ENCODE measurements at regions not wholly inside any gene's neighbourhood (a gene's known extent, or its start where the extent isn't known, plus 50 kb on each side); places are given as distances from the start of the nearest gene placed in this dataset.

- H3K36me3 ChIP-seq: no peaks in the 10 kb centered on the region
- DNase-seq (no peak), ATAC-seq (no peak)
- intact Hi-C loops (cut with DNase I): no loop called here
- H3K4me1 ChIP-seq: no peaks in the 10 kb centered on the region
- no peaks in the 10 kb centered on the region for H3K27me3 ChIP-seq
- H3K27ac ChIP-seq: no peak overlapping the region
- H3K4me3 ChIP-seq: no peak overlapping the region
- no peaks in the 10 kb centered on the region for H3K9me3 ChIP-seq
- TF ChIP-seq CTCF (IDR thresholded peaks at IDR 0.05): no peak
These were observed 713.9 kb upstream of the CDH2 start for GRCh38 chr18:28890791-28891190.

GRCh38 chr18:28884304-28884703, 707.4 kb upstream of the CDH2 start:
- ATAC-seq: no peak
- no peaks in the 10 kb centered on the region for H3K27me3 ChIP-seq
- no peak for TF ChIP-seq CTCF (IDR thresholded peaks at IDR 0.05)
- no peaks in the 10 kb centered on the region for H3K4me1 ChIP-seq
- intact Hi-C loops (cut with DNase I): no loop called here
- H3K36me3 ChIP-seq: no peaks in the 10 kb centered on the region
- DNase-seq: no peak
- H3K27ac ChIP-seq: no peak overlapping the region
- H3K9me3 ChIP-seq: no peaks in the 10 kb centered on the region
- H3K4me3 ChIP-seq: no peak overlapping the region

GRCh38 chr18:28880856-28881255, 703.9 kb upstream of the CDH2 start:
- Histone ChIP-seq H3K27ac (no peak overlapping the region), H3K4me1 (no peaks in the 10 kb centered on the region), H3K36me3 (no peaks in the 10 kb centered on the region), H3K27me3 (no peaks in the 10 kb centered on the region), H3K4me3 (no peak overlapping the region), H3K9me3 (no peaks in the 10 kb centered on the region)
- TF ChIP-seq CTCF (IDR thresholded peaks at IDR 0.05): no peak
- intact Hi-C loops (cut with DNase I): no loop called here
- no peak for DNase-seq
- ATAC-seq: no peak

GRCh38 chr18:28875059-28875458, 698.1 kb upstream of the CDH2 start:
- intact Hi-C loops (cut with DNase I): no loop called here
- H3K4me1 ChIP-seq: no peaks in the 10 kb centered on the region
- no peak for ATAC-seq
- no peak for DNase-seq
- H3K36me3 ChIP-seq: no peaks in the 10 kb centered on the region
- TF ChIP-seq CTCF (IDR thresholded peaks at IDR 0.05): no peak
- H3K9me3 ChIP-seq: no peaks in the 10 kb centered on the region
- no peak overlapping the region for H3K27ac ChIP-seq
- H3K4me3 ChIP-seq: no peak overlapping the region
- H3K27me3 ChIP-seq: no peaks in the 10 kb centered on the region

GRCh38 chr18:28863396-28863795, 686.5 kb upstream of the CDH2 start:
- Histone ChIP-seq H3K4me1 (no peaks in the 10 kb centered on the region), H3K4me3 (no peak overlapping the region), H3K36me3 (no peaks in the 10 kb centered on the region), H3K27me3 (no peaks in the 10 kb centered on the region), H3K9me3 (no peaks in the 10 kb centered on the region), H3K27ac (no peak overlapping the region)
- TF ChIP-seq CTCF (IDR thresholded peaks at IDR 0.05): no peak
- ATAC-seq (no peak), DNase-seq (no peak)
- intact Hi-C loops (cut with DNase I): no loop called here

- H3K27me3 ChIP-seq: no peaks in the 10 kb centered on the region
- ATAC-seq: no peak
- H3K4me1 ChIP-seq: no peaks in the 10 kb centered on the region
- no peak overlapping the region for H3K27ac ChIP-seq
- no peaks in the 10 kb centered on the region for H3K9me3 ChIP-seq
- intact Hi-C loops (cut with DNase I): no loop called here
- TF ChIP-seq CTCF (IDR thresholded peaks at IDR 0.05): no peak
- DNase-seq: no peak
- H3K36me3 ChIP-seq: no peaks in the 10 kb centered on the region
- H3K4me3 ChIP-seq: no peak overlapping the region
These were observed 681.3 kb upstream of the CDH2 start for GRCh38 chr18:28858248-28858647.

Data from upper lobe of right lung (tissue), 1 donor.